HL-60 (cell line): ENCODE measurements at regions not wholly inside any gene's neighbourhood (a gene's known extent, or its start where the extent isn't known, plus 50 kb on each side); places are given as distances from the start of the nearest gene placed in this dataset.
"Not testable (repeated sequence)": the region's sequence is repeated elsewhere in the genome, so short reads cannot be mapped to it uniquely, and the experiment has no call there.

ENCODE experiments used
- DNase-seq, 2 experiments: peaks; one replicate each; pipeline ENCODE4 v3.0.0-alpha.2; 2010 to 2020; ENCODE audit warnings: low read depth in 1 of 2, low spot score in 1 of 2
- H3K27ac ChIP-seq: fragments of 250-450 bp; sonication (Bioruptor Pico); replicated peaks from 2 replicates; pipeline ENCODE4 v1.5.1; 2020; ENCODE audit warnings: mild to moderate bottlenecking, moderate library complexity
- H3K27me3 ChIP-seq: fragments of 250-450 bp; sonication (Bioruptor Pico); 2 replicates; pipeline ENCODE4 v1.5.1; 2021; ENCODE audit warnings: mild to moderate bottlenecking, moderate library complexity; ENCODE audit not compliant: insufficient read depth, poor library complexity, severe bottlenecking
- H3K4me3 ChIP-seq: replicated peaks from 2 replicates; pipeline ENCODE4 v1.5.1; 2011; ENCODE audit warnings: mild to moderate bottlenecking, control low read depth, low read length; ENCODE audit not compliant: insufficient read depth
- CTCF ChIP-seq: IDR thresholded peaks from one replicate; pipeline ENCODE4 v1.5.1; 2011; ENCODE audit warnings: low read length, control low read depth, inconsistent platforms; ENCODE audit not compliant: insufficient read depth
- GABPA ChIP-seq: IDR thresholded peaks from 2 replicates; pipeline ENCODE4 v1.6.1; 2012; ENCODE audit warnings: low read depth
- POLR2AphosphoS5 ChIP-seq: IDR thresholded peaks from 2 replicates; pipeline ENCODE4 v1.6.1; 2012; ENCODE audit warnings: low read depth
- REST ChIP-seq: IDR thresholded peaks from 2 replicates; pipeline ENCODE4 v1.6.1; 2012; ENCODE audit warnings: low read depth; ENCODE audit not compliant: insufficient replicate concordance
- SPI1 ChIP-seq: IDR thresholded peaks from 2 replicates; pipeline ENCODE4 v1.6.1; 2012; ENCODE audit warnings: low read depth, mild to moderate bottlenecking, borderline replicate concordance

- no peak for TF ChIP-seq REST
- peak; percentile 100 for TF ChIP-seq SPI1
- no peak for TF ChIP-seq CTCF
- TF ChIP-seq POLR2AphosphoS5: no peak
- TF ChIP-seq GABPA: no peak
- H3K4me3 ChIP-seq: no peak overlapping the region
- peak in 1 of 2 experiments; percentile 45 for DNase-seq
- no peak overlapping the region for H3K27ac ChIP-seq
- no peaks in the 10 kb centered on the region for H3K27me3 ChIP-seq
Measured at GRCh38 chr21:27953340-27954045, 986.6 kb upstream of the ADAMTS5 start.

DNA sequence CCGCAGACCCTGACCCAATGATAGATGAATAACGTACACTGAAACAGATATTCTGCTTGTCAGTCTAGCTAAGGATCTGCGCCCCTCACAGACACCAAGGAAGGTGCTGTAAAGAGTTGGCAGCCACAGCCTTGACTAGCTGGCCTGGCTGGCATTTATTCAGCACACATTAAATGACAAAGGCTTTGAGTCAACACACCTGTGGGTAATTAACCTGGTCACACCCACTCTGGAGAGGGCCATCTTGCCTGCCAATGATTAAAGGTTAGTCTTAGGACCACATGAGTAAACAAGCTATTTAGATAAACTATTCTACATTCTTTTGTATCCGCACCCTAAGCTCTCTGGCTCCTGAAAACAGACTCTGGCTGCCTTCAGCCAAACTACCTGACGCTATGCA, 982.2 kb upstream of the ADAMTS5 start:
- DNase-seq, H3K27me3 ChIP-seq, H3K4me3 ChIP-seq, H3K27ac ChIP-seq: not testable (repeated sequence)

GRCh38 chr21:27930108-27930767, 963.4 kb upstream of the ADAMTS5 start:
- H3K27me3 ChIP-seq, H3K27ac ChIP-seq, H3K4me3 ChIP-seq, DNase-seq: not testable (repeated sequence)

DNA sequence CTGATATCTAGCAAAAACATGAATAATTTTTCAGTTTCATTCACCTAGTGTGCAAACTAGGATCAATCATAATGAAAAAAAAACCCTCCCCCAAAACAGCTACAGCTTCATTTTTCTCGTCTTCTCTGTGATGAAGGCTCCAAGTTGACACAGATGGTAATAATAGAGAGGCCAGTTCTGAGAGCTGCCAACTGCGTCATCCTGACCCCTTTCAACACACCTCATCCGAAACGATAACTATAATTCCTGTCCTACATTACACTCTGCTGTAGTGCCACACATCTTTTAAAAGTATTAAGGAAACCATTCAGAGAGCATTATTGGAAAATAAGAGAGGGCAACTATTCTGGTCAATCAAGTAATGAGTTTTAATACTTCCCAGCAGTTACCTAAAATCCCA, 962.3 kb upstream of the ADAMTS5 start:
- DNase-seq, H3K27me3 ChIP-seq, H3K4me3 ChIP-seq, H3K27ac ChIP-seq: not testable (repeated sequence)

GRCh38 chr21:27928534-27929115, 961.7 kb upstream of the ADAMTS5 start:
- DNase-seq: peak; percentile 18 to 33

GRCh38 chr21:27921421-27921820, 954.5 kb upstream of the ADAMTS5 start:
- not testable (repeated sequence) for DNase-seq, H3K27ac ChIP-seq

More at GRCh38 chr21:27928534-27929115, 961.7 kb upstream of the ADAMTS5 start:
- H3K4me3 ChIP-seq, H3K27ac ChIP-seq, H3K27me3 ChIP-seq: not testable (repeated sequence)
- TF ChIP-seq SPI1: peak; percentile 70

GRCh38 chr21:27917966-27918365, 951.1 kb upstream of the ADAMTS5 start:
- not testable (repeated sequence) for H3K4me3 ChIP-seq, DNase-seq, H3K27me3 ChIP-seq, H3K27ac ChIP-seq

More at GRCh38 chr21:27921421-27921820, 954.5 kb upstream of the ADAMTS5 start:
- not testable (repeated sequence) for H3K4me3 ChIP-seq, H3K27me3 ChIP-seq

DNA sequence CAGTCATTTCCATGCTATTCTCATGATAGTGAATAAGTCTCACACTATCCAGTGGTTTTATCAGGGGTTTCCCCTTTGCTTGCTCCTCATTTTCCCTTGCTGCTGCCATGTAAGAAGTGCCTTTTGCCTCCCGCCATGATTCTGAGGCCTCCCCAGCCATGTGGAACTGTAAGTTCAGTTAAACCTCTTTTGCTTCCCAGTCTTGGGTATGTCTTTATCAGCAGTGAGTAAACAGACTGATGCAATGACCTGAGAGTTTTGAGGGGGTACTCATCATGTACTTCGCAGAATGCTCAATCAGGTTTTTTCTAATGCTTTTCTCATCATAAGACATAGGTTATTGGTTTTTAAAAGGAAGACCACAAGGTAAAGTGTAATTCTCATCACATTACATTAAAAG, 949.4 kb upstream of the ADAMTS5 start:
- not testable (repeated sequence) for H3K4me3 ChIP-seq, H3K27me3 ChIP-seq, H3K27ac ChIP-seq, DNase-seq

DNA sequence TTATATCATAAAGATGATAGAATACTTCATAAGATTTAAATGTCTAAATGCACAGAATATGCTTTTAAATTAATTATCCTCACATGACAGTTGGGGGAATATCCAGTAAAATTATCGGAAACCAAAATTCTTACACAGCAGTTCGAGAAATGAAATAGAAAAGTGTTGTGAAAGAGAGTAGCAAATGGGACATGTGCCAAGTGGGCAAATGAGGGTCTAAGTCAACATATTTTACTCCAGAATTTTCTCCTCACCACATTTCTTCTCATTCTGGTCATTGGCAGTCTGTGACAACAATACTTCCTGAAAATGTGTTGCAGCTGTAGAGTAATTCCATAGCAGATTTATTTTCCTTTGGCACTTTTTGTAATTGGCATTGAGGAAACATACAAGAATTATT, 945.2 kb upstream of the ADAMTS5 start:
- DNase-seq, H3K4me3 ChIP-seq, H3K27ac ChIP-seq, H3K27me3 ChIP-seq: not testable (repeated sequence)

DNA sequence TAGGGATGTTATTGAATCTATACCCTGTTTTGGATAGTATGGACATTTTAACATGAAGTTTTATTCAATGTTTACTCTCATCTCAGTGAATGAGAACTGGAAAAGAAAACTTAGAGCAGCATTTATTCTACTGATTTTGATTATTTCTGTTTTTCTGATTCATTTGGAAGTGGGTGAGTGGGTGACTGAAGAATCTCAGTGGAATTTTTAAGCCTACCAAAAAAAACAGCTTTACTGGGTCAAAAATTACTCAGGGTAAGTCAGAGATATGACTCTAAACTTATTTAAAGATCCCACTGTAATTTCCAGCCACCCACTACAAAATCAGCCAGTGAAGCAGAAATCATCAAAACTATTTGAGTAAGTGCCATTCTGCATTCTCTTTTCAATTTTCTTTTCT, 942.6 kb upstream of the ADAMTS5 start:
- H3K4me3 ChIP-seq, DNase-seq, H3K27me3 ChIP-seq, H3K27ac ChIP-seq: not testable (repeated sequence)

DNA sequence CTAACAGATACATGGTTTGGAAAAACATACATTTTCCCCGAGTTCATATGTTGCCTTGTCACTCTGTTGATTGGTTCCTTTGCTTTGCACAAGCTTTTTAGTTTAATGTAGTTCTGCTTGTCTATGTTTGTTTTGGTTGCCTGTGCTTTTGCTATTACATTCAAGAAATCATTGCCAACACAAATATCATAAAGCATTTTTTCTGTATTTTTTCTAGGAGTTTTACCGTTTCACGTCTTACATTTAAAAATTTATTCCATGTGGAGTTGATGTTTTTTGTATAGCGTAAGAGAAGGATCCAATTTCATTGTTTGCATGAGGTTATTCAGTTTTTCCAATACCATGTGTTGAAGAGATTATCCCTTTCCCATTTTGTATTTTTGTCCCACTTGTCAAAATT, 941.9 kb upstream of the ADAMTS5 start:
- DNase-seq, H3K27ac ChIP-seq, H3K4me3 ChIP-seq, H3K27me3 ChIP-seq: not testable (repeated sequence)
